RWPE2 (cell line): ENCODE measurements at regions not wholly inside any gene's neighbourhood (a gene's known extent, or its start where the extent isn't known, plus 50 kb on each side); places are given as distances from the start of the nearest gene placed in this dataset.

Experiments
- ATAC-seq: fragments of 200-7000 bp; cut with Tn5 transposase; 3 replicates; pipeline ENCODE4 v1.9.1; 2021; ENCODE audit warnings: low read depth
- DNase-seq: peaks from one replicate; pipeline ENCODE4 v3.0.0-alpha.2; 2020; ENCODE audit warnings: low spot score
- H3K27ac ChIP-seq: fragments of 450-650 bp; 2 replicates; pipeline ENCODE4 v1.5.1; 2017; ENCODE audit warnings: mild to moderate bottlenecking; ENCODE audit not compliant: poor library complexity, severe bottlenecking
- H3K27me3 ChIP-seq: fragments of 250-450 bp; sonication (Bioruptor Pico); 2 replicates; pipeline ENCODE4 v1.5.1; 2021; ENCODE audit warnings: mild to moderate bottlenecking, moderate library complexity; ENCODE audit not compliant: insufficient read depth, poor library complexity, severe bottlenecking
- H3K36me3 ChIP-seq: fragments of 250-450 bp; sonication (Bioruptor Pico); 2 replicates; pipeline ENCODE4 v1.5.1; 2020; ENCODE audit warnings: low read depth, mild to moderate bottlenecking, moderate library complexity
- H3K4me1 ChIP-seq: fragments of 250-450 bp; sonication (Bioruptor Pico); 2 replicates; pipeline ENCODE4 v1.5.1; 2021; ENCODE audit warnings: mild to moderate bottlenecking, moderate library complexity; ENCODE audit not compliant: insufficient read depth, poor library complexity, severe bottlenecking
- H3K4me3 ChIP-seq: fragments of 250-450 bp; sonication (Bioruptor Pico); 2 replicates; pipeline ENCODE4 v1.5.1; 2021; ENCODE audit warnings: mild to moderate bottlenecking, moderate library complexity; ENCODE audit not compliant: severe bottlenecking
- H3K9me3 ChIP-seq: fragments of 250-450 bp; sonication (Bioruptor Pico); 2 replicates; pipeline ENCODE4 v1.5.1; 2021; ENCODE audit warnings: mild to moderate bottlenecking, moderate library complexity; ENCODE audit not compliant: severe bottlenecking
- TF ChIP-seq, protein P1 (sequence below): fragments of 450-650 bp; IDR thresholded peaks from one replicate; pipeline ENCODE4 v1.5.1; 2017; ENCODE audit warnings: mild to moderate bottlenecking, moderate library complexity; ENCODE audit not compliant: poor library complexity, severe bottlenecking

DNA sequence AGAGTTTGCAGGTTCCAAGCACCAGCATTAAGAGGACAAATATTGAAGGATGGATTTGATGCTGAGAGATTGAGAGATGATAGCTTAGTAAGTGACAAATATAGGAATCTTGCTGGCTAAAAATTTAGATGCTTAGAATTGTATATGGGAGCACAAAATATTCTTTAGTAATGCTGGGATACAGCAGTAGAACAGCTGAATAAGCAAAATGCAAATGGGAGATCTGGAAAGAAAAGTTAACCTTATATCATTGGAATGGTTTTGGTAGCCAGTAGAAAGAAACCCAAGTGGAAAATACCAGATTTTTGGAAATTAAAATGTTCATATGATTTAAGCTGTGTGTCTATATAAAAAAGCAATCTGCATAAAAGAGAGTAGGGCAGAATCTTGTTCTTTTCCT, 308.6 kb upstream of the CPEB2 start:
- DNase-seq (no peak), ATAC-seq (no peak)
- Histone ChIP-seq H3K4me1 (no peaks in the 10 kb centered on the region), H3K9me3 (no peaks in the 10 kb centered on the region), H3K27me3 (no peaks in the 10 kb centered on the region), H3K36me3 (no peaks in the 10 kb centered on the region), H3K4me3 (no peak overlapping the region), H3K27ac (no peak overlapping the region)
- TF ChIP-seq, protein P1, sequence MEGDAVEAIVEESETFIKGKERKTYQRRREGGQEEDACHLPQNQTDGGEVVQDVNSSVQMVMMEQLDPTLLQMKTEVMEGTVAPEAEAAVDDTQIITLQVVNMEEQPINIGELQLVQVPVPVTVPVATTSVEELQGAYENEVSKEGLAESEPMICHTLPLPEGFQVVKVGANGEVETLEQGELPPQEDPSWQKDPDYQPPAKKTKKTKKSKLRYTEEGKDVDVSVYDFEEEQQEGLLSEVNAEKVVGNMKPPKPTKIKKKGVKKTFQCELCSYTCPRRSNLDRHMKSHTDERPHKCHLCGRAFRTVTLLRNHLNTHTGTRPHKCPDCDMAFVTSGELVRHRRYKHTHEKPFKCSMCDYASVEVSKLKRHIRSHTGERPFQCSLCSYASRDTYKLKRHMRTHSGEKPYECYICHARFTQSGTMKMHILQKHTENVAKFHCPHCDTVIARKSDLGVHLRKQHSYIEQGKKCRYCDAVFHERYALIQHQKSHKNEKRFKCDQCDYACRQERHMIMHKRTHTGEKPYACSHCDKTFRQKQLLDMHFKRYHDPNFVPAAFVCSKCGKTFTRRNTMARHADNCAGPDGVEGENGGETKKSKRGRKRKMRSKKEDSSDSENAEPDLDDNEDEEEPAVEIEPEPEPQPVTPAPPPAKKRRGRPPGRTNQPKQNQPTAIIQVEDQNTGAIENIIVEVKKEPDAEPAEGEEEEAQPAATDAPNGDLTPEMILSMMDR = no peak

DNA sequence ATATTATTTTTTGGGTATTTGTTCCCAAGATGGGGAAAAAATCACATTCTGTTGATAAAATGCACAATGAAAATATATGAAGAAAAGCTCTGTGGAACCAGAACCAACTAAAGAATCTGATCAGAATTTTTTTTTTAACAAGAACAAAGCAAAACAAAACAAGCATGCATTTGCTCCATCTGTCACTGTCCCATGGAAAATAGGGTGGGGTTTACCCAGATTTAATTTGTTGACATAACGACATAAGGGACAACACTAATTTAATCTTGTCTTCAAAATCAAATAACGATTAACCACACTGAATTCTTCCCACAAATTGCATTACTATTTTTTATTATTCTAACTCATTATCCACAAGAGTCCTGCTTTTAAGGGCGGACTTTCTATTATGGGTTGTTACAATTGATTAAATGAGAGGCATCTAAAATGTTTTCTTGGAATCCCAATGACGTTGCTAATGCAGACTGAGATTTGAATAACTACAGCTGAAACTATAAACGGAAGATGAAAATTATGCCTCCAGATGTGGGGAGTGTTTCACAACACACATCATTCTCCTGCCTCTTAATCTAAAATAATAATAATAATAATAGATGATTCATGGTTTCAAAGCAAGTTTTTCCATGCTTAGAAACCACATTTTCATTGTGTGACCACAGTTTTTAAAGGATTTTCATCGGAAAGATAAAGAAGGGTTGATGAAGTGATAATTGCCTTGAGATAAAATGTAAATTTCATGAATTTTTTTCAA, 307.0 kb upstream of the CPEB2 start:
- DNase-seq = no peak
- no peak for ATAC-seq
- H3K27ac ChIP-seq = no peak overlapping the region

DNA sequence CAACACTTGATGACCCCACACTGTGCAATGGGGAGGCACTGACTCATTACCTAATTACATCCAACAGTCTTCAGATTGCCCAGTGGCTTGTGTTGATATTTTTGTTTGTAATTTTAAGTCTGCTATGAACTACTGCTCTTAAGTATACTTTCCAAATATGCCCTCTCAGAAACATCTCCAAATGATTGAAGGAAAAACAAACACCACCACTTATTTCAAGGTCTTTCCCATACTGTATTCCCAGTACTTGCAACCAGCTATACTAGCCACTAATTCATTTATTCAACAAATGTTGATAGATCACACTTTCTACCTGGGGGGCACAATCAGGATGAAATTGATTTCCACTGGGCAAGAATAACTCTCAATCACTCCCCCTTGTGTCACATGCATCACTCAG, 302.2 kb upstream of the CPEB2 start:
- H3K4me1 ChIP-seq = no peaks in the 10 kb centered on the region
- TF ChIP-seq, protein P1 = no peak
- no peak overlapping the region for H3K4me3 ChIP-seq
- H3K27ac ChIP-seq = no peak overlapping the region
- ATAC-seq (no peak), DNase-seq (no peak)
- no peaks in the 10 kb centered on the region for H3K36me3 ChIP-seq
- no peaks in the 10 kb centered on the region for H3K9me3 ChIP-seq
- no peaks in the 10 kb centered on the region for H3K27me3 ChIP-seq

More for the DNA sequence above, 307.0 kb upstream of the CPEB2 start:
- no peaks in the 10 kb centered on the region for H3K4me1 ChIP-seq
- TF ChIP-seq, protein P1 = no peak
- no peak overlapping the region for H3K4me3 ChIP-seq
- H3K9me3 ChIP-seq = no peaks in the 10 kb centered on the region
- H3K36me3 ChIP-seq = no peaks in the 10 kb centered on the region
- H3K27me3 ChIP-seq = no peaks in the 10 kb centered on the region

DNA sequence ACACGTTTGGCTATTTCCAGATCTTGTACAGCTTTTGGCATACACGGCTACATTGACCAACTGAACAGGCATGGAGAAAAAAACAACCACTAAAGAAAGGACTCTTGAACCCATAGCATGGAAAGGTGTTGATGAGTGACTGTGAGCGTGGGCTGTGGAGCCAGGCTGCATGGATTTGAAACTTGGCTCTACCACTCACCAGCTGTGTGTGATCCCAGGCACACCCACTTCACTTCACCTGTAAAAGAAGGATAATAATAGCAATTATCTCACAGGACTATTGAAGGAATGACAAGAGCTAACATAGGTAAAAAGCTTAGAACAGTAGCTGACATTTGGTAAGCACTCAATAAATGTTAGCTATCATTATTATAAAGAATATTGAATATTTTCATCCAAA, 301.7 kb upstream of the CPEB2 start:
- TF ChIP-seq, protein P1 = no peak
- Histone ChIP-seq H3K27me3 (no peaks in the 10 kb centered on the region), H3K4me1 (no peaks in the 10 kb centered on the region), H3K9me3 (no peaks in the 10 kb centered on the region), H3K27ac (no peak overlapping the region), H3K36me3 (no peaks in the 10 kb centered on the region), H3K4me3 (no peak overlapping the region)
- DNase-seq (no peak), ATAC-seq (no peak)

DNA sequence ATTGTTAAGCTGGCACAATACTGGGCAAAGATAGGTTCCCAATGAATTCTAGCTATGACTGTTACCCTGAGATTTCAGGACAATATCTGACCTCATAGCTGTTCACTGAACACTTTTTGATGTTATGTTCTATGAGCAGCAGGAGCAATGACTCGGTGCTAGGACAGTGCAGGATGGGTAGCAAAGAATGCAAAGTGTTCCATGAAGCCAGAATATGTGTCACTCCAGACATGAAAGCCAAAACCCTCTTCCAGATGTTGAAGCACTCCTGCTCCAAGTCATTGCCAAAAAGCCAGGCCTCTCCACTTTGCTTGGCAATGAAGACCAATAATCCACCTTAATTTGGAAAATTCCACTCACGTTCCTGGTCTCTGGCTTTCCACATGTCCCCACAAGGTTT, 300.9 kb upstream of the CPEB2 start:
- no peak overlapping the region for H3K27ac ChIP-seq
- H3K27me3 ChIP-seq = no peaks in the 10 kb centered on the region
- H3K36me3 ChIP-seq = no peaks in the 10 kb centered on the region
- DNase-seq (no peak), ATAC-seq (no peak)
- TF ChIP-seq, protein P1 = no peak
- no peaks in the 10 kb centered on the region for H3K4me1 ChIP-seq
- H3K4me3 ChIP-seq = no peak overlapping the region
- no peaks in the 10 kb centered on the region for H3K9me3 ChIP-seq
